COLO668 (cell line): ENCODE measurements at regions not wholly inside any gene's neighbourhood (a gene's known extent, or its start where the extent isn't known, plus 50 kb on each side); places are given as distances from the start of the nearest gene placed in this dataset.
"Not testable (repeated sequence)": the region's sequence is repeated elsewhere in the genome, so short reads cannot be mapped to it uniquely, and the experiment has no call there.

Source experiments
- DNase-seq: peaks from one replicate; lab custom pipeline; 2025; ENCODE audit not compliant: unreplicated experiment; lab: John Stamatoyannopoulos, UW

GRCh38 chr4:137405833-137406232 lies 126.5 kb downstream of the PCDH18 start:
- DNase-seq, result not testable (repeated sequence)

GRCh38 chr4:137394018-137394417 lies 138.3 kb downstream of the PCDH18 start:
- no peak for DNase-seq

GRCh38 chr4:137393044-137393443 lies 139.2 kb downstream of the PCDH18 start:
- peak; percentile 9 for DNase-seq

- DNase-seq, result no peak
These were observed 141.6 kb downstream of the PCDH18 start for GRCh38 chr4:137390707-137391106.

- DNase-seq, result no peak
These were observed 142.3 kb downstream of the PCDH18 start for GRCh38 chr4:137389911-137390520.

GRCh38 chr4:137387924-137388323 lies 144.4 kb downstream of the PCDH18 start:
- no peak for DNase-seq

GRCh38 chr4:137384476-137384875 lies 147.8 kb downstream of the PCDH18 start:
- DNase-seq, result no peak

- no peak for DNase-seq
These were observed 153.5 kb downstream of the PCDH18 start for GRCh38 chr4:137378821-137379220.

GRCh38 chr4:137378393-137378792 lies 153.9 kb downstream of the PCDH18 start:
- no peak for DNase-seq

GRCh38 chr4:137376312-137376711 lies 156.0 kb downstream of the PCDH18 start:
- no peak for DNase-seq

GRCh38 chr4:137375111-137375850 lies 157.0 kb downstream of the PCDH18 start:
- DNase-seq, result no peak

GRCh38 chr4:137370679-137371078 lies 161.6 kb downstream of the PCDH18 start:
- no peak for DNase-seq

GRCh38 chr4:137370206-137370633 lies 162.1 kb downstream of the PCDH18 start:
- no peak for DNase-seq

- DNase-seq, result no peak
These were observed 164.7 kb downstream of the PCDH18 start for GRCh38 chr4:137367620-137368019.

- no peak for DNase-seq
These were observed 168.8 kb downstream of the PCDH18 start for GRCh38 chr4:137363496-137363895.

- no peak for DNase-seq
These were observed 170.4 kb downstream of the PCDH18 start for GRCh38 chr4:137361756-137362470.

- no peak for DNase-seq
These were observed 171.5 kb downstream of the PCDH18 start for GRCh38 chr4:137360761-137361160.

- DNase-seq, result no peak
These were observed 172.5 kb downstream of the PCDH18 start for GRCh38 chr4:137359691-137360315.

- not testable (repeated sequence) for DNase-seq
These were observed 177.7 kb downstream of the PCDH18 start for GRCh38 chr4:137354562-137354961.

GRCh38 chr4:137347371-137347770 lies 184.9 kb downstream of the PCDH18 start:
- DNase-seq, result no peak

GRCh38 chr4:137345597-137345996 lies 186.7 kb downstream of the PCDH18 start:
- no peak for DNase-seq

GRCh38 chr4:137343221-137343620 lies 189.1 kb downstream of the PCDH18 start:
- DNase-seq, result no peak
